IMR-90 (cell line): ENCODE measurements at regions not wholly inside any gene's neighbourhood (a gene's known extent, or its start where the extent isn't known, plus 50 kb on each side); places are given as distances from the start of the nearest gene placed in this dataset.
A peak's percentile ranks its signal among the peaks of the same experiment; 100 is the strongest.

Experiments
- ATAC-seq: fragments of 200-7000 bp; cut with Tn5 transposase; 2 replicates; pipeline ENCODE4 v1.9.1; 2020; ENCODE audit warnings: low read depth, mild to moderate bottlenecking, moderate library complexity
- BruUV-seq: library from RNA; stranded (reverse); fragments of 400-500 nt; replicated peaks from 2 replicates; lab custom pipeline; 2021; lab: Mats Ljungman, UMichigan
- CTCF ChIA-PET: fragments of 300-600 bp; formaldehyde crosslinking; extraction: SDS; loops from one replicate; lab custom pipeline; 2021; ENCODE audit warnings: antibody characterized with exemption; lab: Yijun Ruan, JAX
- POLR2A ChIA-PET: fragments of 300-600 bp; sonication (Branson Sonifier 250); formaldehyde crosslinking; loops from one replicate; lab custom pipeline; 2022; ENCODE audit warnings: antibody characterized with exemption; ENCODE audit not compliant: unreplicated experiment; lab: Charles Lee
- DNase-seq: peaks from one replicate; pipeline ENCODE4 v3.0.0; 2013
- H2AFZ ChIP-seq: replicated peaks from 2 replicates; pipeline ENCODE3; 2013; ENCODE audit warnings: low read length, mild to moderate bottlenecking; ENCODE audit not compliant: poor library complexity
- H2AK5ac ChIP-seq: 2 replicates; pipeline ENCODE4 v1.6.1; 2013; ENCODE audit warnings: low read depth, low read length, inconsistent platforms
- H2AK9ac ChIP-seq: replicated peaks from 2 replicates; pipeline ENCODE3; 2013; ENCODE audit warnings: mild to moderate bottlenecking, low read depth, low read length, moderate library complexity; ENCODE audit not compliant: poor library complexity
- H2BK120ac ChIP-seq: 2 replicates; pipeline ENCODE4 v1.6.1; 2013; ENCODE audit warnings: low read depth, low read length, inconsistent platforms
- H2BK15ac ChIP-seq: 3 replicates; pipeline ENCODE4 v1.6.1; 2013; ENCODE audit warnings: low read depth, low read length, inconsistent platforms
- H2BK20ac ChIP-seq: 2 replicates; pipeline ENCODE4 v1.6.1; 2013; ENCODE audit warnings: low read depth, mild to moderate bottlenecking, inconsistent platforms, low read length, moderate library complexity
- H2BK5ac ChIP-seq: 2 replicates; pipeline ENCODE4 v1.6.1; 2013; ENCODE audit warnings: mild to moderate bottlenecking, low read depth, low read length, inconsistent platforms; ENCODE audit not compliant: poor library complexity, severe bottlenecking
- H3K14ac ChIP-seq: replicated peaks from 2 replicates; pipeline ENCODE4 v1.6.1; 2013; ENCODE audit warnings: low read depth, low read length, inconsistent platforms
- H3K18ac ChIP-seq: 2 replicates; pipeline ENCODE4 v1.6.1; 2013; ENCODE audit warnings: low read depth, low read length, control low read depth
- H3K23ac ChIP-seq: 2 replicates; pipeline ENCODE4 v1.6.1; 2013; ENCODE audit warnings: low read depth, low read length, inconsistent platforms
- H3K27ac ChIP-seq: 2 replicates; pipeline ENCODE4 v1.5.1; 2013; ENCODE audit warnings: mild to moderate bottlenecking, control low read depth, low read length; ENCODE audit not compliant: insufficient read depth
- H3K27me3 ChIP-seq: 2 replicates; pipeline ENCODE4 v1.6.1; 2013; ENCODE audit warnings: low read length; ENCODE audit not compliant: control insufficient read depth, insufficient read depth
- H3K36me3 ChIP-seq: 2 replicates; pipeline ENCODE4 v1.6.1; 2013; ENCODE audit warnings: low read length, mixed read lengths; ENCODE audit not compliant: control insufficient read depth, insufficient read depth
- H3K4ac ChIP-seq: 2 replicates; pipeline ENCODE4 v1.6.1; 2013; ENCODE audit warnings: low read depth, low read length, inconsistent platforms
- H3K4me1 ChIP-seq: 2 replicates; pipeline ENCODE4 v1.6.1; 2013; ENCODE audit warnings: low read length, mixed read lengths; ENCODE audit not compliant: control insufficient read depth, insufficient read depth
- H3K4me2 ChIP-seq: 2 replicates; pipeline ENCODE4 v1.6.1; 2013; ENCODE audit warnings: low read depth, mild to moderate bottlenecking, control low read depth, low read length, moderate library complexity
- H3K4me3 ChIP-seq: 2 replicates; pipeline ENCODE4 v1.5.1; 2013; ENCODE audit warnings: low read depth, mild to moderate bottlenecking, control low read depth, low read length, moderate library complexity; ENCODE audit not compliant: insufficient read depth
- H3K56ac ChIP-seq: 2 replicates; pipeline ENCODE4 v1.6.1; 2013; ENCODE audit warnings: low read length, inconsistent platforms; ENCODE audit not compliant: insufficient read depth; ENCODE audit errors: extremely low read depth
- H3K79me1 ChIP-seq, 2 experiments: 2 replicates each; pipeline ENCODE4 v1.6.1; 2013; ENCODE audit warnings: low read length in 2 of 2, inconsistent platforms in 1 of 2, low read depth in 1 of 2
- H3K9ac ChIP-seq: 2 replicates; pipeline ENCODE4 v1.6.1; 2013; ENCODE audit warnings: low read depth, low read length, control low read depth
- H3K9me1 ChIP-seq: 2 replicates; pipeline ENCODE4 v1.6.1; 2013; ENCODE audit warnings: low read length, inconsistent platforms; ENCODE audit not compliant: insufficient read depth
- H3K9me3 ChIP-seq: 2 replicates; pipeline ENCODE4 v1.6.1; 2013; ENCODE audit warnings: low read length; ENCODE audit not compliant: control insufficient read depth, insufficient read depth
- H4K20me1 ChIP-seq: 2 replicates; pipeline ENCODE4 v1.6.1; 2013; ENCODE audit warnings: low read length, inconsistent platforms; ENCODE audit not compliant: insufficient read depth
- H4K5ac ChIP-seq: 2 replicates; pipeline ENCODE4 v1.6.1; 2013; ENCODE audit warnings: mild to moderate bottlenecking, low read depth, low read length, control low read depth
- H4K8ac ChIP-seq, 2 experiments: 2 replicates each; pipeline ENCODE4 v1.6.1; 2013; ENCODE audit warnings: low read depth in 2 of 2, low read length in 2 of 2, control low read depth in 1 of 2, inconsistent platforms in 1 of 2
- H4K91ac ChIP-seq: 2 replicates; pipeline ENCODE4 v1.6.1; 2013; ENCODE audit warnings: low read depth, low read length, inconsistent platforms; ENCODE audit not compliant: insufficient read depth
- BHLHE40 ChIP-seq: fragments of 150-350 bp; IDR thresholded peaks from 2 replicates; pipeline ENCODE4 v1.6.1; 2016; ENCODE audit warnings: mild to moderate bottlenecking, low read depth, low read length
- CHD1 ChIP-seq: IDR thresholded peaks from 2 replicates; pipeline ENCODE4 v1.6.1; 2012; ENCODE audit warnings: low read depth, low read length, improper control_type of control experiment
- MAZ ChIP-seq: IDR thresholded peaks from 2 replicates; pipeline ENCODE4 v1.6.1; 2012; ENCODE audit warnings: low read depth, mild to moderate bottlenecking, low read length, improper control_type of control experiment, moderate library complexity, borderline replicate concordance
- MXI1 ChIP-seq: IDR thresholded peaks from 2 replicates; pipeline ENCODE4 v1.6.1; 2012; ENCODE audit warnings: low read depth, mild to moderate bottlenecking, low read length, moderate library complexity, borderline replicate concordance
- NFE2L2 ChIP-seq: fragments of 150-350 bp; IDR thresholded peaks from 2 replicates; pipeline ENCODE4 v1.6.1; 2016; ENCODE audit warnings: low read depth, mild to moderate bottlenecking, low read length
- POLR2A ChIP-seq: IDR thresholded peaks from 2 replicates; pipeline ENCODE4 v1.6.1; 2012; ENCODE audit warnings: mild to moderate bottlenecking, low read depth, low read length
- WGBS, 2 experiments: methylation state at CpG; one replicate each; pipeline versions ENCODE4 v1.1.5 to v1.1.7; 2013; ENCODE audit warnings: missing lambda C conversion rate in 2 of 2; ENCODE audit not compliant: insufficient read length in 1 of 2; ENCODE audit errors: extremely low coverage in 2 of 2; 5-methylcytosine and 5-hydroxymethylcytosine counted together
- dilution Hi-C: fragments of 300-500 bp; cut with HindIII; formaldehyde crosslinking; loops from one replicate; pipeline ENCODE4 v1.14.3; 2018; ENCODE audit warnings: low sequenced_read_pairs; ENCODE audit not compliant: unreplicated experiment
- in situ Hi-C: fragments of 300-500 bp; cut with MboI; formaldehyde crosslinking; loops from 3 replicates; pipeline ENCODE4 v1.14.3; 2019; ENCODE audit warnings: low sequenced_read_pairs, inconsistent platforms, mixed read lengths
- intact Hi-C: fragments of 100-400 bp; cut with micrococcal nuclease; formaldehyde crosslinking; loops from 2 replicates; pipeline ENCODE4 v1.10.0; 2022

DNA sequence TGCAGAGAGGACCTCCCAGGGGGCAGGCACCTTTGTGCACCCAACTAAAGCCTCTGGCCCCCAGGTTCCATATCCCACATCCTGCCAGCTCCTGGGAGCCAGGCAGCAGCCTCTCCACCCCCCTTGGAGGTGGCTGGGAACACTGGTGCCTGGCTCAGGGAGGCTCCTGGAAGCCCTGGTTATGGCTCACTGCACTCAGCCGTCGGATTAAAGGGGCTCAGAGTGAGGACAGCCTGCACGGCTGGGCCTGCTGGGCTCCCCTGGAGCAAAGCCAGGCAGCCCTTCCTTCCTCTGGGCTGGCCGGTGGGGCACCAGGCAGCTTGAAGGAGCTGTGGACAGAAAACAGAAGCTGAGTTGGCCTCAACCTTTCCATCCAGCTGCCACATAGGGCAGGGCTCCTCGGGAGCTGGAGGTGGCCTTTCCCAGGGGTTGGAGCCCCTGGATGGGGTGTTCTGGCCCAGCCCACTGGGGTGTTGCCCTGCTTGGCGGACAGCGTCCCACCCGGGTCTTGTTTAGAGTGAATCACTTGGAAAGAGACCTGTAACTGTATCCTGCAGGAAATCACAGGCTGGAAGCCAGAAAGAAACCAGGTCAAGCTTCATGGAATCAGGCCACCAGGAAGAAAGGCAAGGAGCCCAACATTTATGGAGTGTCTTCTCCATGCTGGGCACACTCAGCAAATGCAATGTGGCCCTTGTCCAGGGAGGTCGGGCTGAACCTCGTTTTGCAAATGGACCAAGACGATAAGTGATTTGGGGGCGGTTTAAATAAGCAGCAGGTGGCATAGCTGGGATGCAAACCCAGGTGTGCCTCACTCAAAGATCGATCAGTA, 253.3 kb downstream of the SOX9 start:
- H4K91ac ChIP-seq = peak overlapping the region; percentile 61
- H3K18ac ChIP-seq = no peak overlapping the region
- no peak overlapping the region for H3K4me3 ChIP-seq
- H2BK5ac ChIP-seq = peak overlapping the region; percentile 19
- no peak overlapping the region for H3K9ac ChIP-seq
- H2AK5ac ChIP-seq = peak overlapping the region; percentile 35
- H3K23ac ChIP-seq = 0 out of 2 replicates have a peak overlapping the region, but pooled peaks have one; percentile 20
- no peaks in the 10 kb centered on the region for H4K20me1 ChIP-seq
- in situ Hi-C loops (no loop called here), dilution Hi-C loops (no loop called here), intact Hi-C loops (no loop called here)
- H2AFZ ChIP-seq = peak overlapping the region; percentile 90
- peak overlapping the region; percentile 32 to 71; a peak in 1 of 4 replicates for H4K8ac ChIP-seq
- H2BK20ac ChIP-seq = peak overlapping the region; percentile 54; the same call in 1 of the 2 replicates
- peak overlapping the region; percentile 8 for H3K27ac ChIP-seq
- ChIA-PET CTCF (interaction anchor here (0.5 kb wide), 1 partner anchor 83 kb away, joined by 3 read pairs; no protein-coding TSS in a partner anchor), POLR2A (no interaction called here)
- peaks cover 0 to 5% of the 10 kb centered on the region in 2 experiments; a peak in 2 of 4 replicates for H3K79me1 ChIP-seq
- WGBS, 2 experiments = no CpG with 5 or more reads among the region's 13 CpGs
- no TSS peak for BruUV-seq
- peak overlapping the region; percentile 72 for H3K14ac ChIP-seq
- DNase-seq (peak; percentile 63), ATAC-seq (peak; percentile 32)
- no peak overlapping the region for H3K4me2 ChIP-seq
- H2BK15ac ChIP-seq = peak overlapping the region; percentile 75; the same call in 1 of the 3 replicates
- H2BK120ac ChIP-seq = peak overlapping the region; percentile 85
- TF ChIP-seq NFE2L2 (no peak), POLR2A (no peak), MAZ (no peak), MXI1 (no peak), CHD1 (no peak), BHLHE40 (no peak)
- H3K56ac ChIP-seq = no peak overlapping the region
- H4K5ac ChIP-seq = peak overlapping the region; percentile 16; the same call in 1 of the 2 replicates
- no peaks in the 10 kb centered on the region for H3K27me3 ChIP-seq
- H3K4ac ChIP-seq = peak overlapping the region; percentile 80
- H3K36me3 ChIP-seq = no peaks in the 10 kb centered on the region
- H3K4me1 ChIP-seq = peaks cover 29% of the 10 kb centered on the region
- H3K9me3 ChIP-seq = no peaks in the 10 kb centered on the region
- peak overlapping the region; percentile 11 for H2AK9ac ChIP-seq
- H3K9me1 ChIP-seq = peaks cover 13% of the 10 kb centered on the region
